IMR-90 (cell line): ENCODE measurements at regions not wholly inside any gene's neighbourhood (a gene's known extent, or its start where the extent isn't known, plus 50 kb on each side); places are given as distances from the start of the nearest gene placed in this dataset.
A peak's percentile ranks its signal among the peaks of the same experiment; 100 is the strongest.

Experiments used
- ATAC-seq: fragments of 200-7000 bp; cut with Tn5 transposase; 2 replicates; pipeline ENCODE4 v1.9.1; 2020; ENCODE audit warnings: low read depth, mild to moderate bottlenecking, moderate library complexity
- BruUV-seq: library from RNA; stranded (reverse); fragments of 400-500 nt; replicated peaks from 2 replicates; lab custom pipeline; 2021; lab: Mats Ljungman, UMichigan
- CTCF ChIA-PET: fragments of 300-600 bp; formaldehyde crosslinking; extraction: SDS; loops from one replicate; lab custom pipeline; 2021; ENCODE audit warnings: antibody characterized with exemption; lab: Yijun Ruan, JAX
- POLR2A ChIA-PET: fragments of 300-600 bp; sonication (Branson Sonifier 250); formaldehyde crosslinking; loops from one replicate; lab custom pipeline; 2022; ENCODE audit warnings: antibody characterized with exemption; ENCODE audit not compliant: unreplicated experiment; lab: Charles Lee
- DNase-seq: peaks from one replicate; pipeline ENCODE4 v3.0.0; 2013
- H2AFZ ChIP-seq: replicated peaks from 2 replicates; pipeline ENCODE3; 2013; ENCODE audit warnings: low read length, mild to moderate bottlenecking; ENCODE audit not compliant: poor library complexity
- H2AK5ac ChIP-seq: 2 replicates; pipeline ENCODE4 v1.6.1; 2013; ENCODE audit warnings: low read depth, low read length, inconsistent platforms
- H2AK9ac ChIP-seq: replicated peaks from 2 replicates; pipeline ENCODE3; 2013; ENCODE audit warnings: mild to moderate bottlenecking, low read depth, low read length, moderate library complexity; ENCODE audit not compliant: poor library complexity
- H2BK120ac ChIP-seq: 2 replicates; pipeline ENCODE4 v1.6.1; 2013; ENCODE audit warnings: low read depth, low read length, inconsistent platforms
- H2BK15ac ChIP-seq: 3 replicates; pipeline ENCODE4 v1.6.1; 2013; ENCODE audit warnings: low read depth, low read length, inconsistent platforms
- H2BK20ac ChIP-seq: 2 replicates; pipeline ENCODE4 v1.6.1; 2013; ENCODE audit warnings: low read depth, mild to moderate bottlenecking, inconsistent platforms, low read length, moderate library complexity
- H2BK5ac ChIP-seq: 2 replicates; pipeline ENCODE4 v1.6.1; 2013; ENCODE audit warnings: mild to moderate bottlenecking, low read depth, low read length, inconsistent platforms; ENCODE audit not compliant: poor library complexity, severe bottlenecking
- H3K14ac ChIP-seq: replicated peaks from 2 replicates; pipeline ENCODE4 v1.6.1; 2013; ENCODE audit warnings: low read depth, low read length, inconsistent platforms
- H3K18ac ChIP-seq: 2 replicates; pipeline ENCODE4 v1.6.1; 2013; ENCODE audit warnings: low read depth, low read length, control low read depth
- H3K23ac ChIP-seq: 2 replicates; pipeline ENCODE4 v1.6.1; 2013; ENCODE audit warnings: low read depth, low read length, inconsistent platforms
- H3K27ac ChIP-seq: 2 replicates; pipeline ENCODE4 v1.5.1; 2013; ENCODE audit warnings: mild to moderate bottlenecking, control low read depth, low read length; ENCODE audit not compliant: insufficient read depth
- H3K27me3 ChIP-seq: 2 replicates; pipeline ENCODE4 v1.6.1; 2013; ENCODE audit warnings: low read length; ENCODE audit not compliant: control insufficient read depth, insufficient read depth
- H3K36me3 ChIP-seq: 2 replicates; pipeline ENCODE4 v1.6.1; 2013; ENCODE audit warnings: low read length, mixed read lengths; ENCODE audit not compliant: control insufficient read depth, insufficient read depth
- H3K4ac ChIP-seq: 2 replicates; pipeline ENCODE4 v1.6.1; 2013; ENCODE audit warnings: low read depth, low read length, inconsistent platforms
- H3K4me1 ChIP-seq: 2 replicates; pipeline ENCODE4 v1.6.1; 2013; ENCODE audit warnings: low read length, mixed read lengths; ENCODE audit not compliant: control insufficient read depth, insufficient read depth
- H3K4me2 ChIP-seq: 2 replicates; pipeline ENCODE4 v1.6.1; 2013; ENCODE audit warnings: low read depth, mild to moderate bottlenecking, control low read depth, low read length, moderate library complexity
- H3K4me3 ChIP-seq: 2 replicates; pipeline ENCODE4 v1.5.1; 2013; ENCODE audit warnings: low read depth, mild to moderate bottlenecking, control low read depth, low read length, moderate library complexity; ENCODE audit not compliant: insufficient read depth
- H3K56ac ChIP-seq: 2 replicates; pipeline ENCODE4 v1.6.1; 2013; ENCODE audit warnings: low read length, inconsistent platforms; ENCODE audit not compliant: insufficient read depth; ENCODE audit errors: extremely low read depth
- H3K79me1 ChIP-seq, 2 experiments: 2 replicates each; pipeline ENCODE4 v1.6.1; 2013; ENCODE audit warnings: low read length in 2 of 2, inconsistent platforms in 1 of 2, low read depth in 1 of 2
- H3K9ac ChIP-seq: 2 replicates; pipeline ENCODE4 v1.6.1; 2013; ENCODE audit warnings: low read depth, low read length, control low read depth
- H3K9me1 ChIP-seq: 2 replicates; pipeline ENCODE4 v1.6.1; 2013; ENCODE audit warnings: low read length, inconsistent platforms; ENCODE audit not compliant: insufficient read depth
- H3K9me3 ChIP-seq: 2 replicates; pipeline ENCODE4 v1.6.1; 2013; ENCODE audit warnings: low read length; ENCODE audit not compliant: control insufficient read depth, insufficient read depth
- H4K20me1 ChIP-seq: 2 replicates; pipeline ENCODE4 v1.6.1; 2013; ENCODE audit warnings: low read length, inconsistent platforms; ENCODE audit not compliant: insufficient read depth
- H4K5ac ChIP-seq: 2 replicates; pipeline ENCODE4 v1.6.1; 2013; ENCODE audit warnings: mild to moderate bottlenecking, low read depth, low read length, control low read depth
- H4K8ac ChIP-seq, 2 experiments: 2 replicates each; pipeline ENCODE4 v1.6.1; 2013; ENCODE audit warnings: low read depth in 2 of 2, low read length in 2 of 2, control low read depth in 1 of 2, inconsistent platforms in 1 of 2
- H4K91ac ChIP-seq: 2 replicates; pipeline ENCODE4 v1.6.1; 2013; ENCODE audit warnings: low read depth, low read length, inconsistent platforms; ENCODE audit not compliant: insufficient read depth
- BHLHE40 ChIP-seq: fragments of 150-350 bp; IDR thresholded peaks from 2 replicates; pipeline ENCODE4 v1.6.1; 2016; ENCODE audit warnings: mild to moderate bottlenecking, low read depth, low read length
- CEBPB ChIP-seq: IDR thresholded peaks from 2 replicates; pipeline ENCODE4 v1.6.1; 2012; ENCODE audit warnings: low read depth, low read length, improper control_type of control experiment
- CHD1 ChIP-seq: IDR thresholded peaks from 2 replicates; pipeline ENCODE4 v1.6.1; 2012; ENCODE audit warnings: low read depth, low read length, improper control_type of control experiment
- FOS ChIP-seq: fragments of 150-350 bp; IDR thresholded peaks from 2 replicates; pipeline ENCODE4 v1.6.1; 2016; ENCODE audit warnings: low read depth, low read length
- MAFK ChIP-seq: IDR thresholded peaks from 2 replicates; pipeline ENCODE4 v1.6.1; 2012; ENCODE audit warnings: low read depth, low read length, improper control_type of control experiment
- MAZ ChIP-seq: IDR thresholded peaks from 2 replicates; pipeline ENCODE4 v1.6.1; 2012; ENCODE audit warnings: low read depth, mild to moderate bottlenecking, low read length, improper control_type of control experiment, moderate library complexity, borderline replicate concordance
- MXI1 ChIP-seq: IDR thresholded peaks from 2 replicates; pipeline ENCODE4 v1.6.1; 2012; ENCODE audit warnings: low read depth, mild to moderate bottlenecking, low read length, moderate library complexity, borderline replicate concordance
- POLR2A ChIP-seq: IDR thresholded peaks from 2 replicates; pipeline ENCODE4 v1.6.1; 2012; ENCODE audit warnings: mild to moderate bottlenecking, low read depth, low read length
- RAD21 ChIP-seq: IDR thresholded peaks from 2 replicates; pipeline ENCODE4 v1.6.1; 2012; ENCODE audit warnings: low read length, improper control_type of control experiment
- RCOR1 ChIP-seq: IDR thresholded peaks from 2 replicates; pipeline ENCODE4 v1.6.1; 2012; ENCODE audit warnings: mild to moderate bottlenecking, low read length, improper control_type of control experiment; ENCODE audit not compliant: insufficient replicate concordance
- RFX5 ChIP-seq: IDR thresholded peaks from 2 replicates; pipeline ENCODE4 v1.8.0; 2012; ENCODE audit warnings: low read depth, mild to moderate bottlenecking, low read length, moderate library complexity
- SMC3 ChIP-seq: fragments of 150-350 bp; IDR thresholded peaks from 2 replicates; pipeline ENCODE4 v1.6.1; 2016; ENCODE audit warnings: low read depth, mild to moderate bottlenecking, antibody characterized with exemption, low read length, moderate library complexity
- USF2 ChIP-seq: fragments of 150-350 bp; IDR thresholded peaks from 2 replicates; pipeline ENCODE4 v1.6.1; 2017; ENCODE audit warnings: mild to moderate bottlenecking, antibody characterized with exemption, low read length, low read depth
- WGBS, 2 experiments: methylation state at CpG; one replicate each; pipeline versions ENCODE4 v1.1.5 to v1.1.7; 2013; ENCODE audit warnings: missing lambda C conversion rate in 2 of 2; ENCODE audit not compliant: insufficient read length in 1 of 2; ENCODE audit errors: extremely low coverage in 2 of 2; 5-methylcytosine and 5-hydroxymethylcytosine counted together
- dilution Hi-C: fragments of 300-500 bp; cut with HindIII; formaldehyde crosslinking; loops from one replicate; pipeline ENCODE4 v1.14.3; 2018; ENCODE audit warnings: low sequenced_read_pairs; ENCODE audit not compliant: unreplicated experiment
- in situ Hi-C: fragments of 300-500 bp; cut with MboI; formaldehyde crosslinking; loops from 3 replicates; pipeline ENCODE4 v1.14.3; 2019; ENCODE audit warnings: low sequenced_read_pairs, inconsistent platforms, mixed read lengths
- intact Hi-C: fragments of 100-400 bp; cut with micrococcal nuclease; formaldehyde crosslinking; loops from 2 replicates; pipeline ENCODE4 v1.10.0; 2022
- TF ChIP-seq, protein P1 (sequence below): fragments of 150-350 bp; IDR thresholded peaks from 2 replicates; pipeline ENCODE4 v1.6.1; 2016; ENCODE audit warnings: low read depth, mild to moderate bottlenecking, low read length, moderate library complexity, borderline replicate concordance
- TF ChIP-seq, protein P2 (sequence below): conservative IDR thresholded peaks from 2 replicates; pipeline ENCODE4 v1.5.1; 2012; ENCODE audit warnings: mild to moderate bottlenecking, low read depth, low read length, improper control_type of control experiment

GRCh38 chr4:89562746-89563145 is 255.1 kb upstream of the GPRIN3 start:
- ChIA-PET CTCF (interaction anchor here (1.3 kb wide), 1 partner anchor 10 kb away, joined by 3 read pairs; no protein-coding TSS in a partner anchor), POLR2A (no interaction called here)
- Histone ChIP-seq H3K9me3 (no peaks in the 10 kb centered on the region), H2BK15ac (no peak overlapping the region), H2BK120ac (no peak overlapping the region), H2BK20ac (no peak overlapping the region), H2AK5ac (no peak overlapping the region), H3K56ac (no peak overlapping the region), H3K23ac (no peak overlapping the region), H3K27ac (no peak overlapping the region), H3K79me1 (no peaks in the 10 kb centered on the region), H4K5ac (no peak overlapping the region), H3K14ac (no peak overlapping the region), H3K4ac (no peak overlapping the region), H3K36me3 (no peaks in the 10 kb centered on the region), H3K9ac (no peak overlapping the region), H3K4me3 (no peak overlapping the region), H3K9me1 (no peaks in the 10 kb centered on the region), H4K8ac (no peak overlapping the region), H2AK9ac (no peak overlapping the region), H3K4me1 (no peaks in the 10 kb centered on the region), H3K18ac (no peak overlapping the region), H3K4me2 (no peak overlapping the region), H2AFZ (no peak overlapping the region), H4K91ac (no peak overlapping the region), H4K20me1 (no peaks in the 10 kb centered on the region), H3K27me3 (no peaks in the 10 kb centered on the region), H2BK5ac (no peak overlapping the region)
- dilution Hi-C loops (no loop called here), in situ Hi-C loops (no loop called here), intact Hi-C loops (no loop called here)
- BruUV-seq: no TSS peak
- ATAC-seq (peak; percentile 62), DNase-seq (peak; percentile 40)
- no peak for TF ChIP-seq POLR2A
- no peak for TF ChIP-seq SMC3
- TF ChIP-seq MXI1: no peak
- TF ChIP-seq, protein P1, sequence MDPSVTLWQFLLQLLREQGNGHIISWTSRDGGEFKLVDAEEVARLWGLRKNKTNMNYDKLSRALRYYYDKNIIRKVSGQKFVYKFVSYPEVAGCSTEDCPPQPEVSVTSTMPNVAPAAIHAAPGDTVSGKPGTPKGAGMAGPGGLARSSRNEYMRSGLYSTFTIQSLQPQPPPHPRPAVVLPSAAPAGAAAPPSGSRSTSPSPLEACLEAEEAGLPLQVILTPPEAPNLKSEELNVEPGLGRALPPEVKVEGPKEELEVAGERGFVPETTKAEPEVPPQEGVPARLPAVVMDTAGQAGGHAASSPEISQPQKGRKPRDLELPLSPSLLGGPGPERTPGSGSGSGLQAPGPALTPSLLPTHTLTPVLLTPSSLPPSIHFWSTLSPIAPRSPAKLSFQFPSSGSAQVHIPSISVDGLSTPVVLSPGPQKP: no peak
- TF ChIP-seq RCOR1: no peak
- TF ChIP-seq RAD21: no peak
- TF ChIP-seq USF2: no peak
- no peak for TF ChIP-seq CHD1
- no peak for TF ChIP-seq MAFK
- TF ChIP-seq, protein P2, sequence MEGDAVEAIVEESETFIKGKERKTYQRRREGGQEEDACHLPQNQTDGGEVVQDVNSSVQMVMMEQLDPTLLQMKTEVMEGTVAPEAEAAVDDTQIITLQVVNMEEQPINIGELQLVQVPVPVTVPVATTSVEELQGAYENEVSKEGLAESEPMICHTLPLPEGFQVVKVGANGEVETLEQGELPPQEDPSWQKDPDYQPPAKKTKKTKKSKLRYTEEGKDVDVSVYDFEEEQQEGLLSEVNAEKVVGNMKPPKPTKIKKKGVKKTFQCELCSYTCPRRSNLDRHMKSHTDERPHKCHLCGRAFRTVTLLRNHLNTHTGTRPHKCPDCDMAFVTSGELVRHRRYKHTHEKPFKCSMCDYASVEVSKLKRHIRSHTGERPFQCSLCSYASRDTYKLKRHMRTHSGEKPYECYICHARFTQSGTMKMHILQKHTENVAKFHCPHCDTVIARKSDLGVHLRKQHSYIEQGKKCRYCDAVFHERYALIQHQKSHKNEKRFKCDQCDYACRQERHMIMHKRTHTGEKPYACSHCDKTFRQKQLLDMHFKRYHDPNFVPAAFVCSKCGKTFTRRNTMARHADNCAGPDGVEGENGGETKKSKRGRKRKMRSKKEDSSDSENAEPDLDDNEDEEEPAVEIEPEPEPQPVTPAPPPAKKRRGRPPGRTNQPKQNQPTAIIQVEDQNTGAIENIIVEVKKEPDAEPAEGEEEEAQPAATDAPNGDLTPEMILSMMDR: no peak
- TF ChIP-seq BHLHE40: no peak
- no peak for TF ChIP-seq MAZ
- no peak for TF ChIP-seq CEBPB
- no peak for TF ChIP-seq RFX5
- TF ChIP-seq FOS: no peak
- no CpG with 5 or more reads among the region's 3 CpGs for WGBS, 2 experiments
